Skeletal muscle cell (primary cell): ENCODE measurements at regions not wholly inside any gene's neighbourhood (a gene's known extent, or its start where the extent isn't known, plus 50 kb on each side); places are given as distances from the start of the nearest gene placed in this dataset.

Source experiments
- DNase-seq: peaks from one replicate; pipeline ENCODE4 v3.0.0-alpha.2; 2010; ENCODE audit warnings: low read depth
- H3K4me3 ChIP-seq: 2 replicates; pipeline ENCODE4 v1.5.1; 2011; ENCODE audit warnings: low read depth, mild to moderate bottlenecking, control low read depth, low read length, moderate library complexity

- no peak overlapping the region for H3K4me3 ChIP-seq
- no peak for DNase-seq
Measured at GRCh38 chr15:62454567-62455172, 289.6 kb upstream of the C2CD4B start.

DNA sequence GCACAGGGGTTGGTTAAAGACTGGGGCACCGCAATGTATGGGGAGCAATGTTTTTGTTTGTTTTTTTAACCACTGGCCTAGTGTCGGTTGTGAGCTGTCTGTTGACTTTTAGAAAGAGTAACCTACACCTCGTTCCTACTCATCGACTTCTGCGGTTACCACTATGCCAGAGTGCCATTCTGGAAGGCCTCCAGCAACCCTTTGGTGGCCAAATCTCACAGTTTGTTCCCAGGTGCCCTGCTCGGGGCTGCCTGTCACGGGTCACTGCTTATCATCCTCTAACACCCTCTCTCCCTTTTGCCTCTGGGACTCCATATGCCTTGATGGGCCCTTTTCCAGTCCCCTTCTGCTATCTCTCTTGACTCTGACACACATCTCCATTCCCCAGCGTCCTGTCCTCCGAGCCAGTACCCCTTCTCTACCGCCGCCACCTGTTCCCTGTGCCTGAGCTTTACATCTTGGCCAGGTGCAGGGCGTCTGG is 290.4 kb upstream of the C2CD4B start:
- no peak for DNase-seq
- H3K4me3 ChIP-seq: no peak overlapping the region

DNA sequence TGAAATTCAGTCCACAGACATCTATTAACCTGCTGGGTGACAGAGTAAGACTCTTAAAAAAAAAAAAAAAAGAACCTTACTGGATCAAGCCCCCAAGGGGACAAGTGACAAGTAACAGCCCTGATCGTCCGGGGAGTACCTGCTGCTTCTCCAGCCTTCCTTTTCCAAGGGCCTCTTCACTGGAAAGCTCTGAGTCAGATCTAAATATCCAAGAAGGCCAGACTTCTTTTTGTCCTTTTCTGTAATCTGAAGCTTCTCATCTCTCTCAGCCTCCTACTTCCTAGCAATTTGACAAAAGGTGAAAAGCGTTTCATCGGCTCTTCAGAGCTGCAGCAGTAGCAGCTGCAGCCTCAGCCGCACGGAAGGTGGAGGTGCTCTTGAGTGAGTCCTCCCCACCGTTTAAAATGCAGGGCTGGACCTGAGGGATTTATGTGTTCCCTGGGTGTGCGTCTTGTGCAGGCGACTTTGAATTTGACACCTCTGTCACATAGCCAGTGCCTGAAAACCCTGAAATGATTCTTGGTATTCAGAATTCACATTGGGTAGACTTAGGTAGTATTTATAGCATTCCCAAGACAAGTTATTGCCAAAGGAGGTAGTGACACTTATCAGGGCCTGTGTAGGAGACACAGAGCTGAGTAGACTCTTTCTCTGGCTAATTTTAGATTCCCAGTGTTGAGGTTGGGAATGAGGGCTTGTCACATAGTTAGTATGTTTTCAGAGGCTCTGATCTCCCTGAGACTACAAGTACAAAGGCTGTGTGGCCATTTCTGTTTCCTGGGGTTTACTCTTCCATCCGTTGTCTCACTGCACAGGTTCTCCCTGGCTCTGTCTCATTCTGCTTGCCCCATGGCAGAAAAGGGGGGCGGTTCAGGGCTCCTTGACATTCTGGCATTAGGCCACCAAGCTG is 291.2 kb upstream of the C2CD4B start:
- H3K4me3 ChIP-seq: no peak overlapping the region
- DNase-seq: no peak

DNA sequence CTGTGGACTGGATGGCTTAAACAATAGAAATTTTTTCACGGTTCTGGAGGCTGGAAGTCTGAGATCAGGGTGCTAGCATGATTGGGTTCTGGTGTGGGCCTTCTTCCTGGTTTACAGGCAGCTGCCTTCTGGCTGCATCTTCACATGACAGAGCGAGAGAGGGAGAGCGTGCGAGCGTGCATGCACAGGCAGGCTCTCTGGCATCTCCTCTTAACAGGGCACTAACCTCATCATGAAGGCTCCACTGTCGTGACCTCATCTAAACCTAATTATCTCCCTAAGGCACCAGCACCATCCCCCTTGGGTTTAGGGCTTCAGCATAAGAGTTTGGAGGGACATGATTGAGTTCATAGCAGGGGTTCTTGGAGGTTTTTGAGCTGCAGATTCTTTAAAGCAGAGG is 292.0 kb upstream of the C2CD4B start:
- no peak for DNase-seq
- no peak overlapping the region for H3K4me3 ChIP-seq

- no peak overlapping the region for H3K4me3 ChIP-seq
- no peak for DNase-seq
Measured at GRCh38 chr15:62459875-62460274, 294.8 kb upstream of the C2CD4B start.

DNA sequence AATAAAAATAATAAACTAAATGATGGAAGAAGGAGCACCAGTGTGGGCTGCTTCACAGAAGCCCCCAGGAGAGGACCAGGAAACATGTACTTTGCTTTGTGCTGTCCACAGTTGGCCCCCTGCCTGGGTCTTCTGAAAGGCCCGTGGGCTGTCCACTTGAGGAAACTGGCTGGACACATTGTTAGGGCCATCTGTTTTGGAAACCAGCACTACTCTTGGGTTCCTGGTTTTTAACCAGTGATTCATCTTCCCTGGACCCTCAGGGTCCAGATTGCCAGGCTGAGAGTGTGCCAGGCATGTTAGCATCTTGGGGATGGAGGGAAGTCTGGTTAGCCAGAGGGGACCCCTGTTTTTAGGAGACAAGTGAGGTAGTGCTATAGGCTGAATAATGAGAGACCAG is 297.2 kb upstream of the C2CD4B start:
- no peak for DNase-seq
- H3K4me3 ChIP-seq: no peak overlapping the region

- no peak overlapping the region for H3K4me3 ChIP-seq
- DNase-seq: no peak
Measured at GRCh38 chr15:62462721-62463120, 297.6 kb upstream of the C2CD4B start.

GRCh38 chr15:62464705-62465104 is 299.6 kb upstream of the C2CD4B start:
- H3K4me3 ChIP-seq: no peak overlapping the region
- DNase-seq: no peak

GRCh38 chr15:62465173-62465572 is 300.1 kb upstream of the C2CD4B start:
- no peak for DNase-seq
- peak overlapping the region; percentile 10 for H3K4me3 ChIP-seq

- H3K4me3 ChIP-seq: no peak overlapping the region
- no peak for DNase-seq
Measured at GRCh38 chr15:62469478-62469873, 304.4 kb upstream of the C2CD4B start.

DNA sequence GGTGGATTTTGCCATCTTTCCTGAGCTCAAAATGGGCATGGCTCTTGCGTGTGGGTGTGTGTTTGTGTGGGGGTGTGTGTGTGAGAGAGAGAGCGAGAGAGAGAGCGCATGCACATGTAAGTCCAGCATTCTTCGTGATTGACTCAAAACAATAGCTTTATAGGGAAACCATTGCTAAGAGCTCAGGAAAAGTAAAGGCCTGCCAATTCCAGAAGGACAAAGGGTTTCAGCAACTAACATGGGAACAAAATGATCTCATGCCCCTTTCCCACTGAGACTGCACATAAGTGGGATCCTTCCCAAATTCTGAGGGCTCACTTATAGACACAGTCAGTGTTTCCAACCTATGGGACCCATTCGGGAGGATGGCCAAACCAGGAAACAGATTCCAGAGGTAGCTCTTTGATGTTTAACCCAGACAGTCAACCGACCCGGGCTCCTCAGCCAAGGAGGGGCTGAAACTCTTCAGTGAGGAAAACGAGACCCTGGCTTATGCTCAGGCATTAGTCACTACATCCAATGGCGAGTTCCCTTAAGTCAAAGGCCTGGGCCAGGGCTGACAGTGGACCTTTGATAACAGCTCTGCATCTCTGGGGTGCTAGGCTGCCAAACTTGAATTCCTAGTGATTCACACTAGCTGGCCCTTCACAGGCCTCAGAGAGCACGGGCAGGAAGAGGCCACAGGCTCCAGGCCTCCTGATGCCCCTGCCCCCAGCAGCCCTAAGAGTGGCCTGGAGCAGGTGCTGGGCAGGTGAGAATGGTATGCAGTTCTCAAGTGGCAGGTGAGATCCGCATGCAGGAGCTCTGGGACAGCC is 305.0 kb upstream of the C2CD4B start:
- no peak overlapping the region for H3K4me3 ChIP-seq
- DNase-seq: peak; percentile 82

DNA sequence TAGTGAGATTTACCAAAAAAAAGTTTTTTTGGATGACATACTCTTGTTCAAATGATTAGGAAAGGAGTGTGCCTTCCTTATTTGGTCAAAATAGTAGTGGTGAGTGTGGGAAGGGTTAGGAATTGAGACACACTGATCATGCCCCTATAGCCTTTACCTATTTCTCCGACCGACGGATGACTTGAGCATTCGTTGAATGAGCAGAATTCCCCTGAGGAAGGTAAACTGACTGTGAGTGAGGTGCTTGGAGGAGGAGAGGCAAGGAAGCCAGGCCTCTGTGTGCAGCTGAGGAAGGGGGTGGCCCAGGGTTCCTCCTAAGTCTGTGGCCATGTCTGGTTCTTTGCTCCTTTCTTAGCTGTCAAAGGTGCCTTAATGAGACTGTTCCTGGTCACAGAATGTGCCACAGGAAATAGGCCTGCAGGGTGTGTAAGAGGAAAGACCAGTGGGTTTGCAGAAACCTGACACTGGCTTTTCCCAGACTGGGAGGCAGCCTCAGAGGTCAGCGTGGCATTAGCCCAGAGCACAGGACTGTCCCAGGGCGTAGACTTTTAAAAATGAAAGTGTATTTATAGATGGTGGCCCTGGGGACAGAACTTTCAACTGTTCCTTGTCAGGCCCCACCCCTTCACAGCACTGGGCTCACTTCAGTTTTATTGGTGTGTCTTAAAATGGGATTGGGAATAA is 307.7 kb upstream of the C2CD4B start:
- DNase-seq: no peak
- no peak overlapping the region for H3K4me3 ChIP-seq

GRCh38 chr15:62474021-62474770 is 309.1 kb upstream of the C2CD4B start:
- no peak for DNase-seq
- no peak overlapping the region for H3K4me3 ChIP-seq

DNA sequence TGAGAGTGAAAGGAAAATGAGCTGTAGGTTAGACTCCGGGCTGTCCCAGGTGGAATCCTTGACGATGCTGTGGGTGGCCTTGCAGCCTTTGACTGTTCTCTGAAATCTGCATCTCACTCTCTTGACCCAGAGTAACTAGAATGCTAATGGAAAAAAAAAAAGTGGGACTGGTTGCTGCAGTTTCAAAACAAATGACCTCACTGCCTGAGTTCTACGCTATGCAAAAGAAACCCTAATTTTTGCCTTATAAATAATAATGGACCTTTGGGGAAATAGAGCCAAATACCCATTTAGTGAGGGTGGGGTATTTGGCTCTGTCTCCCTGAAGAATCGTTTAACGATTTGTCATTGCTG is 309.7 kb upstream of the C2CD4B start:
- DNase-seq: no peak
- no peak overlapping the region for H3K4me3 ChIP-seq

- no peak for DNase-seq
- H3K4me3 ChIP-seq: no peak overlapping the region
Measured at GRCh38 chr15:62475591-62475990, 310.5 kb upstream of the C2CD4B start.

DNA sequence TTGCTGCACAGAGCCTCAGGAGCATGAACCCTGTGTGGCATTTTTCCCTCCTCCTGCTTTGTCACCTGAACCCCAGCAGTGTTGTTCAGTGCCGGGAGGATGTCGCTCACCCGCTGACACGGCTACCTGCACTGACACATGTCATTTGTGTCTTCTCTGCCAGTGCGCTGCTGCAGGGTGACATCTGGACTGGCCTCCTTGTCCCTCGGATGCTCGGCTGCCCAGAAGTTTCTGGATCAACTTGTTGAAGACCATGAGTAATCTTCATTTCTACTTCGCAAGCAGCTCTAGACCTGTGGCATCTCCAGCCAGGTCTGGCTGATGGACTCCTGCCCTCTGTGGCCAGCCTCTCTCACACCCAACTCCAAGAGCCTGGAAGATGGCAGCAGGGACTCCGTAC is 311.1 kb upstream of the C2CD4B start:
- DNase-seq: no peak
- no peak overlapping the region for H3K4me3 ChIP-seq

DNA sequence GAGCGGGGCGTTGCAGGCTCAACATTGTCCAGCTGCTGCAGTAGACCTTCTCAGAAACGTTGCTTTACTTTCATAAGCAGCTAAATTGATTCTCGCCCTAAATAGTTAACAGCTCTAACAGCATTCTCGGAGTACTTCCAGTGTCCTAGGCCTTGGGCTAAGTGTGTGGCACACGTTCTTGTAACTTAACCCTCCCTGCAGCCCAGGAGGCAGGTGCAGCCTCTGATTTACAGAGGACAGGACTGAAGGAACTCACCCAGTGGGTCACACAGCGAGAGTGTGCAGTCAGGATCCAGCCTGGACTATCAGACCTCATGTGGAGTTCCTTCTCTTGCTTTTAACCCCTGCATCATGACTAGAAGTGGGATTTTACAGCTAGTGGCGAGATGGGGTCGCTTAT is 312.8 kb upstream of the C2CD4B start:
- DNase-seq: no peak
- H3K4me3 ChIP-seq: no peak overlapping the region

DNA sequence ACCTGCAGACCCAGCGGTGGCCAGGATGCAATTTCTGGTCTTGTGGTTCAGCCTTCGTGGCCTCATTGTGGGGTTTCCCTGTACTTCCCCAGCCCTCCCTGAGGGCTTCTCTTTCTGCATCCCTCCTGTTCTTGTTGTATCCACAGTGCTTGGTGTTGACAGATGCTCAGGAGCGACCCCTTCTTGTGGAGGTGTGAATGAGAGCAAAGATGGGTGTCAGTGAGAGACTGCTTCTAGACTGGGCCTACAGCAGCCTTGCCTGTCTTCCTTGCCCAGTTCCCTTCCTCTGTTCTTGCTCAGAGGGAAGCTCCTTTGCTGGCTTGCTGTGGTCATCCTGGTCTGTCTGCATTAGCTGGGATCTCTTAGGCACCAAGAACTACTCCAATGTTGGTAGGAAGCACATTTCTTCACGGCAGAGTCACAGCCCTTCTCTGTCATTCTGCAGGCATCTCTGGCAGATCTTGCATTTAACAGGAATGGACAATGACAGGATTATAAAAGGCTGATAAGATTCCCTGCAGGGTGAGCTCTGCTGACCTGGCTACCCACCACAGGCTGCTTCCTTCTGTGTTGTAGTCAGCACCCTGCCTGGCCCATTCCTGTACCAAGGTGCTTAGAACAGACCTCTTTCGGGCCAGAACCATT is 317.8 kb upstream of the C2CD4B start:
- no peak for DNase-seq
- H3K4me3 ChIP-seq: no peak overlapping the region

DNA sequence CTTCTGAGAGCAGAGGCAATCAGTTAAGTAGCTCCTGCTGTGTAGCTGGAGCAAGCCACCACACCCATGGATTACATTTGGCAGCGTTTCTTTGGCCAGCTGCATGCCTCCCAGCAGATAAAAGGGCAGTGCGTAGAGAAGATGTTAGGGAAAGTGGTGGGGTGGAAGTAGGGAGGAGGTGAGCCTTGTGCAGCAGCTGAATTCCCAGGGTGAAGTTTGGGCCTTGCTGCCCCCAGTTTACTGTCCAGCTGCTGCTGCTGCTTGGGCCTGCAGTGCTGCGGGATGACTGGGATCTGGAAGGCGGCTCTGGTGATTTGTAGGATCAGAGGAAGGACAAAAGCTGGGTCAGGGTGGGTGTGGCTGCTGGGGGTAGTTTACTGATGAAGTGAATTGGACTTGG is 318.7 kb upstream of the C2CD4B start:
- no peak for DNase-seq
- H3K4me3 ChIP-seq: no peak overlapping the region
